HG03159 (cell line): ENCODE measurements at regions not wholly inside any gene's neighbourhood (a gene's known extent, or its start where the extent isn't known, plus 50 kb on each side); places are given as distances from the start of the nearest gene placed in this dataset.
"Not testable (repeated sequence)": the region's sequence is repeated elsewhere in the genome, so short reads cannot be mapped to it uniquely, and the experiment has no call there.

Experiments
- ATAC-seq: cut with Tn5 transposase; IDR thresholded peaks from one replicate; pipeline ENCODE4 v1.9.1; 2021; ENCODE audit warnings: mild to moderate bottlenecking, moderate library complexity; ENCODE audit not compliant: unreplicated experiment

DNA sequence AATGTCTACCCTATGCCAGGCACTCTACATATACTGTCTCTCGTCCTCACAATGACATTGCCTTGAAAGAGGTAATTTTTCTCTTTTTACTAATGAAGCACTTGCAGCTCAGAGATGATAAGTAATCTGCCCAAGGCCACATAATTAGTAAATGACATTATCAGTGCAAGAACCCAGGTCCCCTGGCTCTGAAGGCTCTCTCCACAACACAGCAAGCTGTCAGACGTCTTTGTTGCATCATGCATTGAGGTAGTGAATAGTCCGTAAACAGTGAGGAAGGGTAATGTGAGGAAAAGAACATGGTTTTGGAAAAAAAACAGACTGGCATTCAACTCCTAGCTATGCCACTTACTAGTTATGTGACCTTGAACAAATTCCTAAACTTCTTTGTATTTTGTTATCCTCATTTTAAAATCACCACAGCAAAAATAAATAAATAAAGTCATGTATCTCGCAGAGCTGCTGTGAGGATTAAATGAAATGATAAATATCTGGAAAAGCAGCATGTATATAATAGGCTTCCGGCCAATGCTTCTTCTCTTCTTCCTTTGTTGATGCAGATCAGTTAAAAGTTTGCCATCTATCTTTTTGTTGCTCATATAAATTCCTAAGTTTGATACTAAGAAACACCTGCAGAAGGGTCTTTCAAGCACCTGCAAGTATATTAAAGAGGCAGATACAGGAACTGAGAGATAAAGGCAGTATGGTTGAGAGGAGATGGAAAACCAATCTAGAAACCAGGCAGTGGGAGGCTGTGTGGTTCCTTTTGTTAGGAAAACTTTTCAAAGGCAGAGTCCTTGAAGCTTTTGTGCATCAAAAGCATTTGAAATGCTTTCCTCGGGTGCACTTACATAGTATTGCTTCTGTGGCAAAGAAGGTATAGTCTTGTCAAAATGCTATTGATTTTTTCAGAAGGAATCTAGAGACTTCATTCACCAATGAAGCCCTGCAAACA lies 82.8 kb downstream of the BTG1 start:
- ATAC-seq, result no peak

DNA sequence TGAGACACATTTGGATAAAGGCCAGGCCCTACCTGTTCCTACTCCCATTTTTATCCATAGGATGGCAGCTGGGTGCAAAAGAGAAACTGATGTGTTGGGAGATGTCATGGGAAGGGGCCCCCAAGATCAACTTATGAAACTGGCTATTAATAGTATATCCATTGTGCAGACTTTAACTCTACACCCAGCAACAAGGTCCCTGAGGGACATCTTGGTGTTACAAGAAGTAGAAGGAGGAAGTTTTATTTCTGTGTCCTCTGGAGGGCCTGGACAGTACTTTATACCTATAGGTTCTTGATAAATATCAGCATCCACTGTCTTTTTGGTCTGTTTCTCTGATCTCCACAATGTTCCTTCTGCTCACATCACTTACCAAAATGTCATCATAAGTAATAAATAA lies 84.6 kb downstream of the BTG1 start:
- ATAC-seq, result no peak

DNA sequence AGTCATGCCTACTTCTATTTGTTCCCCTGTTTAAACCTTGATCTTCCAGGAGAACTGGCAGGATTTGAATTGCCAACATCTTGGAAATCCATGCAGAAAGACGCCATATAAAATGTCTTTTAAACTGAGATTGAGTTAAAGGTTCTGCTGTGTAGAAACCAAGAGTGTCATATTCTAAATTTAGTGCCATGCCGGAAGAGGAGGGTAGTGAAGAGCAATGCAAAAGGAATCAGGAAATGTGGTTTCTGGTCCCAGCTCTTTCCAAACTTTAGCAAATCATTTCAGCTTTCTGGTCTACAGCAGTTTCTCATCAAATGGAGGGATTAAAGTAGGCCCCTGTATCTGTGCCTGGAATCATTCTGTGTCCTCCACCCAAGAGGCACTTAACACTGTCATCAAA lies 85.7 kb downstream of the BTG1 start:
- no peak for ATAC-seq

DNA sequence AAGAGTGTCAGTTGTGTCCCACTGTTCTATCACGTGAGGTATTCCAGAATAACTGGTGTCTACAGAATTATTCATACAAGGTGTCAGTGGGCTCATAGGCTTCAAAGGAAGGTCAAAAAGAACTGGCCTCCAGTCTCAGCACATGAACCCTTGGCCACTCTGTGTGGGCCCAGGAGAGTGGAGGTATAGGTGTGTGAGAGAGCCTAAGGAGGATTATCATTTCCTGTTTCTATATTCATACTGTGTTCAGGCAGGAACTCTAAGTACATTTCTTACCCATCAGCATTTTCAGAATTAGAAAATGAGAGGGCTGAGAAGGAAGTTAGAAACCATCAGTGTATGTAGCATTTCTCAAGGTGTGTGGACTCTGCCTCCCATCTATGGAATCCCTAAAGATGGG lies 87.0 kb downstream of the BTG1 start:
- ATAC-seq, result peak; percentile 76

DNA sequence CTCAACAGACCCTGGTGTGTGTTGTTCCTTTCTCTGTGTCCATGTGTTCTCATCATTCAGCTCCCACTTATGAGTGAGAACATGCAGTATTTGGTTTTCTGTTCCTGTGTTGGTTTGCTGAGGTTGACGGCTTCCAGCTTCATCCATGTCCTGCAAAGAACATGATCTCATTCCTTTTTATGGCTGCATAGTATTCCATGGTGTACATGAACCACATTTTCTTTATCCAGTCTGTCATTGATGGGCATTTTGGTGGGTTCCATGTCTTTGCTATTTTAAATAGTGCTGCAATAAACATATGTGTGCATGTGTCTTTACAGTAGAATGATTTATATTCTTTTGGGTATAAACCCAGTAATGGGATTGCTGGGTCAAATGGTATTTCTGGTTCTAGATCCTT lies 88.9 kb downstream of the BTG1 start:
- ATAC-seq, result not testable (repeated sequence)

DNA sequence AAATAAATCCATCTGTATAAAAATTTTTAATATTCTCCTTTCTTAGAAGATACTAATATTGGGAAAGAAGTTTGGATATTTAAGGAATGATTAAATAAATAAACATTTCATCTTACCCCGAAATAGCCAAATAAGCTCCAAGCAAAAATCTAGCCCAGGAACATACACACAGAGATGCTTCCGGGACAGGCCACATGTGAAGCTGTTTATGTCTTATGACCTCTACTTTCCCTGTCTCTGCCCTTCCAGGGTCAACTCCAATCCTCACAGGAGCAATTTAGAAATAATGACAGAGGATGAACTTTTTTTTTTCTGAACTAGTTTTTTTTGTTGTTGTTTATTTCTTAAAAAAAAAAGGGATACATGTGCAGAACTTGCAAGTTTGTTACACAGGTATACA lies 89.4 kb downstream of the BTG1 start:
- ATAC-seq, result no peak

DNA sequence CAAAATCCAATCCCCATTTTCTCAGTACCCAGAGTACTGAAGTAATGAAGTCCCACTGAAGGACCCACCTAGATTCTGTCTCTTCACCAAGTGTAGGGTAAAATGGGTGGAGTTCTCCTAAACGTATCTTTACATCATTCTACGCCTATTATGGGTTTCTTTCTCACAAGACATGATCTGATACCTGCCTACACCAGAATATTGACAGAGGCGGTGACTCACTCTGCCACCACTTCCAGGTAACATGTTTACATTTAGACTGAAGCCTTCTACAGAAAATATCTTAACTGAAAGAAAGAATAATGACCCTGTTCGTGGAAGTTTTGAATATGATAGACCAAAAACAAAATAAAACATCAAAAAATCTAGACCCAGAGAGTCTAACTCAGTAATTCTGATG lies 89.8 kb downstream of the BTG1 start:
- ATAC-seq, result no peak

DNA sequence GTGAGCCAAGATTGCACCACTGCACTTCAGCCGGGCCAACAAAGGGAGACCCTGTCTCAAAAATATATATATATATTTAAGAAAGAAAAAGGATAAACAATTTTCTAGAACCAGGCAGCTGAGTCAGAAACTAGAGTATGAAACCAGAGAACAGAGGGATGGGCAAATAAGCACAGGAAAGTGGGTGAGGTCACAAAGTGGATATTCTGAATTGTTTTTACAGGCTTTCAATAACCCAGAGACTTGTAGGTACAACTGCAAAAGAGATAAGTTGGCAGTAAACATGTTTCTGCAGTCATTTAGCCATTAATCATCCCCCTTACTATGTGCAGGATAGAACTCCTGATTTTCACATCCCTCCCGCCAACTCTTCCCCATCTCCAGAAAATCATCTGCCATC lies 94.2 kb downstream of the BTG1 start:
- ATAC-seq, result no peak

DNA sequence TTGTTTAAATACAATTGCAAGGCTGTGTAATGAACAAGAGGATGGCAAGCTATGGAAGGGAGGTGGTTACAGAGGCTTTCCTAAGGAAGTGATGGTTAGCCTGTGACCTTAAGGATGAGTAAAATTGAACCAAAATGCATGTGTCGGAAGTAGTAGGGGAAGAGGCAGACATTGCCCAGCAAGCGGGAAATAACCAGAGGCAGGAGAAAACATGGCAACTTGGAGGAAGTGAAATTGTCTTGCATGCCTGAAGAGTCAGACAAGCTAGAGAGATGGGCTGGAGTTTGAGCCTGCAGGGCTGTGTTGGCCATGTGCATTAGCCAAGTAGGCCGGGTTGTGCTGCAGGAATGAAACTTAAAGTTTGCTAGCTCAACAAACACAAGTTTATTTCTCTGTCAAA lies 96.2 kb downstream of the BTG1 start:
- ATAC-seq, result peak; percentile 85

DNA sequence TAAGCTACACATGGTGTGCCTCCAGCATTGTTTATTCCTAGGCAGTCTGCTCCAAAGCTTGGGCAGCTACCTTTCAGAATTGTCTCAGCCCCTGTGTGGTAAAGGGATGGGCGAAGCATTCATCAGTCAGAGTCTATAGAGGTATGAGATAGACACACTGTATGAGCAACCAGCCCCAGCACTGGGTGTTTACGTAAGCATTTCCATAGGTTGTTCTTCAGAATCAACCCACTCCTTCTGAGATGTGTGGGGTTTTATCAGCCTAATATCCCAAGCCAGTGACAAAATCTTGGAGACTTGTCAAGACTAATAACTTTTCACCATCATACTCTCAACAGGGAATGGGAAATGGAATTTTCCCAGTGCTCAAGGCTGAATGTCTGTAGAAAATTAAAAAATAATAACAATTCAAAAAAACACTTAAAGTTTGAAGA lies 98.2 kb downstream of the BTG1 start:
- no peak for ATAC-seq

DNA sequence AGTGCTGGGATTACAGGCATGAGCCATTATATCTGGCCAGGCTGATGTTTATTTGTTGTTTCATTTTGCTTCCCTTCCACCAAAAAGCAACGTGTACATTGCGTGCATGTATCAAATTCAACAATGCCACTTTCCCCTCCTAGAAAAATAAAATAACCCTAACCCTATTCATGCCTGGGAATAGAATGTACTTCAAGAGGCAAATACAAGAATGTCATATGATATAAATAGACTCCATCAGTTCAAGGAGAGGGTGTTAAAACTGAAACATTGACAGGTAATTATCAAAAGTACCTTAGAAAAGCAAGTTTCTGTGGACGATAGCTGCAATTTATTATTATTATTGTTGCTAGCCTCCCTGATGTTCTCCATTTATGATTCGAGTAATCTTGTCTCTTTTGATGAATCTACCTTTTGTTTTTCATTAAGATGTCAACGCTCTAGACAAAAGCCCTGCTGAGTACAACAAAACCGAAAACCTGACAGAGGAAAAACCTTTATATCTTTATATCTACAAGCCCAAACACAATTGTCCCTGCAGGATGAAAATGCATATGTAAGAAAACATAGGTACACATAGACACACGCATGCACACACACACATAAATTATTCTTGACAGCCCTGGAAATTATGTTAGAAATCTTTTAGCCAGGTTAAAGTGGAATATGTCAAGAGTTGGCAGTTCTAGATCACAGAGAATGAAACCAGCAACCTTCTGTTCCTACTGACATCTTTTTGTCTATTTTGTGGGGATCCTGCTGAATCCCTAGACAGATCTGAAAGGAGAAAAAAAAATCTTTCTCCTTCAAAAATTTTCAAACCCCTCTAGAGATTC lies 98.9 kb downstream of the BTG1 start:
- no peak for ATAC-seq

DNA sequence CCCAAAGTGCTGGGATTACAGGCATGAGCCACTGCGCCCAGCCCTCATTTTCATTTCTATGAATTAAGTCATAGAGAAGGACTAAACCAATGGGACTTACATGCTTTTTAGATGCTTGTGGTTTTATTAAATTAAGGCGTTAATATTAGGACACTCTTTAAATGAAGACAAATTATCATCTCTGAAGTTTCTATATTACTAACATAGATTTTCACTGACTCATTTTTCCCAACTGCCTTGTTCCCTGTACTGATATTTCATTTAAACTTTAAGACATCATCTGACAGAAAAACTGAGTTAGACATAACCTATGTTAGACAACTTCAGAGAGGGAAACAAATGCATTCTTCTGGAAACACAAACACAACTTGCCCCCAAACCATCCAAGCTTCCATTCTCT lies 99.8 kb downstream of the BTG1 start:
- ATAC-seq, result no peak

DNA sequence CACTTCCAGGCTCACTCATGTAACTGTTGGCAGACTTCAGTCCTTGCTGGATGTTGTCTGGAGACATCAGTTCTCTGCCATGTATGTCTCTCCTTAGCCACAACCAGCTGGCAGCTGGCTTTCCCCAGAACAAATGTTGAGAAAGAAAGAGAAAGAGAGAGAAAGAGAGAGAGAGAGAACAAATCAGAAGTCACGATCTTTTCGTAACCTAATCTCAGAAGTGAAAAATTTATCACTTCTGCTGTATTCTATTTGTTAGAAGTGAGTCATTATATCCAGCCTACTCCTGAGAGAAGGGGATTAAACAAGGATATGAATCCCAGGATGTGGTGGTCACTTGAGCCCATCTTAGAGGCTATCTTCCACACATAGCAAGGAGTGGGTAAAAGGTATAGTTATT lies 101.2 kb downstream of the BTG1 start:
- ATAC-seq, result no peak

DNA sequence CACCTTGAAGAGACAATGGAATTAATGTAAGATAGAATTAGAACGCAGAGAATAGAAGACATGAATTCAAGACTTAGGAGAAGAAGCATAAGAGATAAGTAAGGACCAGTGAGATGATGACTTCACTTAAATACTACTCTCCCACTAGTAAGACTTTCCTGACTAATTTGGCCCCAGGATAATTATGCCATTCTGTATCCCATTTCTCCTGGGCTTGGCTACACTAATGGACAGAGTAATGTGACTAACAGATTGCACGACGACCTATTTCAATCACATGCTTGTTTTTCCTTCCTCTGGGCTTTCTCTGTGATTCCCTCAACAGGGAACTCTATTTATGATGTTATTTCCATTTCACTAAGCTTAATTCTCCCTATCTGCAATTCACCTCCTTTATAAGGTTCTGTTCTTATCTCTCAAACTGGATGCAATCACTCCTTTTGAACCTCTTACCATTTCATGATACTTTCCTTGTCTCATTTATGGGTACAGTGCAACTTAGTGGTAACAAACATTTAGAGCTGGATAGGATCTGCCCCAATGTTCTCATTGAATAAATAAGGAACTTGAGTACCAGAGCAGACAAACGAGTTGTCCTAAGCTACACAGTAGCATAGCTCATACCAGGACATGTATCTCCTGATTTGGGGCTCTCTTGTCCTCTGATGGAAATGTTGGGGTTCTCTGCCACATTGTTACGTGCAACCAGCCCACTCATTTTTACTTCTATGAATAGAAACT lies 102.7 kb downstream of the BTG1 start:
- no peak for ATAC-seq

DNA sequence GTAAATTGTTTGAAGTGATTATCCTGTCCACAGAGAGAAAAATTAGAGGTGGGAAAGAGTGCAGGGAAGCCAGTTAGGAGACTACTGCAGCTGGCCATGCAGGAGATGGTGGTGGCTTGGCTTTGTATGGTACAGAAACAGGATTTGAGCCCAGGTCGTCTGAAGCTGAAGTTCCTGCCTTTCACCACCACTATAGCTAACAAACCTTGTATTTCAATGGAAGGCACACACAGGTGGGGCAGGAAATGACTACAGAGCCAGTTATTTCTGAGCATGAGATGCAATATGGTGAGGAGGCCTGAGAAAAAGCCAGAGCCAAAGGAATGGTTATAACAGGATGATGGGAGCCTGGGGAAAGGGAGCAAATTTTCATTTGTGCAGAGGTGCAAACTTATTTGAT lies 103.9 kb downstream of the BTG1 start:
- ATAC-seq, result peak; percentile 47

DNA sequence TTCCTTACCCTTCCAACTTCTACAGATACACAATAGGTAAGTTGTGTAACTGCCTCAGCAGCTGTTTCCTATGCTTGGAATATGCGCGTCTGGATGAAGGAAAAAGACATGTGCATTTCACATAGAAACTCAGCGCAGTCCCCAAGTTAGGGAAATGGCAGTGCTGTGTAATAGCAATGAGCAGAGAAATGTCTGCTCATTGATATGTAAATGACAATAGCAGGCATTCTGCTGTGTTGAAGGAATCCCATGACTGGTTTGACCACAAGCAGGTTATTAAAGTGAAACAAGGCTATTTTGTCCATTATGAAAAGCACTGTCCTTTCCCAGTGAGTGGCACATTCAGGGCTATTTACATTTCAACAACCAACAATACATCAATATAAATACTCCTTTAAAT lies 106.6 kb downstream of the BTG1 start:
- no peak for ATAC-seq

DNA sequence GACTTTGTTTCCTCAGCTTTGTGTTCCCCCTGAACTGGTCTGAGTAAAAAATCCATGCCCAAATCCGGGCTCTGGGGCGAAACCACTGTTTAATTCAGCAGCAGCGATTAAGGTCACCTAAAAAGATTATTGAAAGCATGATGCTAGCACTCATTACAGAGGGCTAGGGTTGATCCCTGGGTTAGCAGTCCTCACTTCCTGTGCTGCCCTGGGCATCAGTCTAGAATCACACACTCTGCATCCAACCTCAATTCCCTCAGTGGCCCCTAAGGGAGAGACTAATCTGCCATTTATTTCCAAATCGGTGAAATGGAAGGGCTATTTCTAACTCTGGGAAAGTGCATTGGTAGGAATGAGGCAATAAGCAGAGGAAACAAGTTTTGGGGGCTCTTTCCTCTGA lies 107.2 kb downstream of the BTG1 start:
- ATAC-seq, result no peak

DNA sequence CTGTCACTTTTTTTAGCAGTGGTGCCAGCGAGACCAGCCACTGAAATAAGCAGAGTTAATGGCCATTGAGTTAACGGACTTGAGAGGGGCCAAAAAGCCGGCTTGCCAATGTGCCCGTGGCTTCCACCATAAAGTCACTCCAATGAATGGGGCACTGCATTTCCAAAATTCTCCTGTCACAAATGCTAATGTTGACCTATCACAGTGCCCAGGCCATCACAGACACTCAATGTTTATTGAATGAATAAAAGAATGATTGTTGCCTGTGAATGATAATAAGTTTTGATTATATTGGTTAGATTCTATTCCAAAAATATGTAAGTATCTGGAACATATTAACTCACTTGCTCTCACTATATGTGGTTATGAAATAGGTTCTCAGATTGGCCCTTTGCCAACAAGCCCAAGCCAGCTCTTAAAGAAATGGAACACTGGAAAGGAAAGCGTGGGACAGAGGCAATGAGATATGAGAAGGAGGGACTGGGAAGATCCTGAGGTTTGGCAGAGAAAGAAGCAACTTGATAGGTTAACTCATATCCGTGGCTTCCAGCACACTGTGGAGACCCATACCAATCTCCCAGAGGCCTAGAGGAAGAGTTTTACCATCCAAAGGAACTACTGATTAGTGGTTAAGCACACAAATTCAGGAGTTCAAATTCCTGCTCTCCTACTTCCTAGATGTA lies 108.7 kb downstream of the BTG1 start:
- ATAC-seq, result no peak

DNA sequence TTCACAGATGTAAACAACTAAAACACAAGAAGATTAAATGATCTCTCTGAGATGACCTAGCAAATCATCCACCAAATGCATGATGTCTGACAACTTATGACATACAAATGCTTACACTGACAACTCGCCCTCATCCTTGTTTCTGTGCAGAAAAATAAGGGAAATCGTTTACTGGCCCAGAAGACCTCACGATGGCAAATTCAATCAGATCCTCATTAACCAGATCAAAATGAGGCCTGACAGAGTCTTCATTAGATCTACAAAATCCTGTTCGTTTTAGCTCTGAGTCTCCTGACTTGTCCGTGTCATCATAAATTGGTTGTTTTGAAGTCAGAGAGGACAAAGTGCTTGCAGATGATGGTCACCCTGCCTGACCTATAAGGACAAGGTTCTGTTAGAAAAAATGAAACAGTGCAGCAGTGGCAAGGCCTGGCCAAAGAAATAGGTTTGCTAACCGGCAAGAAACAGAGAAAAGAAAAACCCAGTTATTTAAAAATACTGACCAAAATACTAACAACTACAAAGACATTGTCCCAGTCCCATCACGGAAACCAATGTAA lies 109.5 kb downstream of the BTG1 start:
- no peak for ATAC-seq

DNA sequence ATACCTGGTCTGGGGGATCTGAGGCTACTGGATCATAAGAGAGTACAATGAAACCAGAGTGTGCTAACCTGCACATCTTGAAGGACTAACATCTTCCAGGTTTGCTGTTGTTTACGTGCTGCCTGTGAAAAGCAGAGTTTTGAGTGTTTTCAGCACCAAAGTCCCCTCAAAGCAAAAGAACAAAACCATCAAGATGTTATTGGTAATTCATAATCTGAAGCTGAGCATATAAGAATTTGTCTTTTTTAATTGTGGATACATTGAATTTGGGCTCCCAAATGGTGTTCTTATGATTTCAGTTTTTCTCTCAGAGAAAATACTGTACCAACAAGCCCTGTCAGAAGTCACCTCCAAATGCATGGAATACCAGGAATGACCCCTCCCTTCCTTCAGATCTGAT lies 110.2 kb downstream of the BTG1 start:
- ATAC-seq, result no peak
